Mesendoderm (in vitro differentiated cells): ENCODE measurements at regions not wholly inside any gene's neighbourhood (a gene's known extent, or its start where the extent isn't known, plus 50 kb on each side); places are given as distances from the start of the nearest gene placed in this dataset.
"Not testable (repeated sequence)": the region's sequence is repeated elsewhere in the genome, so short reads cannot be mapped to it uniquely, and the experiment has no call there.

Experiments
- DNase-seq: peaks from one replicate; pipeline ENCODE4 v3.0.0; 2013
- H2AK5ac ChIP-seq: 2 replicates; pipeline ENCODE4 v1.6.1; 2013; ENCODE audit warnings: low read length, inconsistent platforms
- H2BK120ac ChIP-seq: 2 replicates; pipeline ENCODE4 v1.6.1; 2013; ENCODE audit warnings: low read depth, mild to moderate bottlenecking, low read length, moderate library complexity, mixed read lengths
- H2BK15ac ChIP-seq: replicated peaks from 2 replicates; pipeline ENCODE4 v1.6.1; 2013; ENCODE audit warnings: low read depth, mild to moderate bottlenecking, moderate library complexity
- H2BK5ac ChIP-seq: 2 replicates; pipeline ENCODE4 v1.6.1; 2013; ENCODE audit warnings: low read length, inconsistent platforms
- H3K18ac ChIP-seq: 2 replicates; pipeline ENCODE4 v1.6.1; 2013; ENCODE audit warnings: mild to moderate bottlenecking, low read length, mixed read lengths
- H3K23ac ChIP-seq: one replicate; pipeline ENCODE4 v1.6.1; 2013; ENCODE audit warnings: low read length
- H3K27ac ChIP-seq: 2 replicates; pipeline ENCODE4 v1.5.1; 2013; ENCODE audit warnings: low read depth, mild to moderate bottlenecking, inconsistent platforms, low read length, moderate library complexity
- H3K27me3 ChIP-seq: 2 replicates; pipeline ENCODE4 v1.6.1; 2013; ENCODE audit warnings: low read length, control low read depth, mild to moderate bottlenecking, inconsistent platforms; ENCODE audit not compliant: insufficient read depth, poor library complexity
- H3K36me3 ChIP-seq: 2 replicates; pipeline ENCODE4 v1.6.1; 2013; ENCODE audit warnings: low read length, inconsistent platforms; ENCODE audit not compliant: control insufficient read depth, insufficient read depth
- H3K4ac ChIP-seq: one replicate; pipeline ENCODE4 v1.6.1; 2013; ENCODE audit warnings: low read depth, mild to moderate bottlenecking, low read length, moderate library complexity
- H3K4me1 ChIP-seq: 2 replicates; pipeline ENCODE4 v1.6.1; 2013; ENCODE audit warnings: low read depth, low read length, inconsistent platforms; ENCODE audit not compliant: control insufficient read depth
- H3K4me2 ChIP-seq: 2 replicates; pipeline ENCODE4 v1.6.1; 2013; ENCODE audit warnings: low read length
- H3K4me3 ChIP-seq: 2 replicates; pipeline ENCODE4 v1.5.1; 2013; ENCODE audit warnings: mild to moderate bottlenecking, low read length
- H3K56ac ChIP-seq: one replicate; pipeline ENCODE4 v1.6.1; 2013; ENCODE audit warnings: low read length
- H3K79me1 ChIP-seq: 2 replicates; pipeline ENCODE4 v1.6.1; 2013; ENCODE audit warnings: low read length, inconsistent platforms
- H3K79me2 ChIP-seq: 2 replicates; pipeline ENCODE4 v1.6.1; 2013; ENCODE audit warnings: mild to moderate bottlenecking, low read length; ENCODE audit not compliant: control insufficient read depth, insufficient read depth
- H3K9ac ChIP-seq: 2 replicates; pipeline ENCODE4 v1.6.1; 2013; ENCODE audit warnings: low read length, inconsistent platforms
- H4K5ac ChIP-seq: one replicate; pipeline ENCODE4 v1.6.1; 2013; ENCODE audit warnings: low read length
- H4K8ac ChIP-seq: one replicate; pipeline ENCODE4 v1.6.1; 2013; ENCODE audit warnings: low read depth, mild to moderate bottlenecking, control low read depth, low read length, moderate library complexity
- WGBS: extraction: QIAGEN DNeasy Blood & Tissue Kit; methylation state at CpG from one replicate; pipeline ENCODE4 v1.1.7; 2013; ENCODE audit warnings: low lambda C conversion rate, missing lambda C conversion rate; ENCODE audit not compliant: insufficient coverage; ENCODE audit errors: extremely low coverage; 5-methylcytosine and 5-hydroxymethylcytosine counted together

DNA sequence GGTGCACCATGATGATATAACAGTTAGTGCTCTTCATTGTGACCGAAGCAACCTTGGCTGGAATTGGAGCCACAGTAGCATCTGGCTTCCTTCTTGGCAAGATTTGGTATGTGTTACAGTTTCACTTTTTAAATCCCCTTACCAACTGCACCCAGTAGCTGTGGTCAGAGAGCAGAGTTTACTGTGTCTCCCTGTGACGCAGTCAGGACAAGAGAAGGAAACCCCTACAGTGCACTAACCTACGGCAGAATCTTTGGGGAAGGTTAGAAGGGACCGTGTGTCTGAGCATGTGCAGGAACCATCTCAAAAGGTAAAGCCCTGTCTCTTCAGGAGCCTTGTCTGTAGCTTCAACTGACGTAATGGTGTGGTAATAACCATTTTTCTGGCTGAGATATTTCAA, 134.0 kb downstream of the FAM72B start:
- H3K56ac ChIP-seq, H3K79me1 ChIP-seq, H3K36me3 ChIP-seq, H3K4me1 ChIP-seq, H3K4ac ChIP-seq, H3K27me3 ChIP-seq, H3K9ac ChIP-seq, H3K4me2 ChIP-seq, DNase-seq, H4K5ac ChIP-seq, H3K23ac ChIP-seq, H3K79me2 ChIP-seq, H2BK5ac ChIP-seq, H2BK15ac ChIP-seq, H2AK5ac ChIP-seq, H2BK120ac ChIP-seq, H4K8ac ChIP-seq, H3K4me3 ChIP-seq, H3K27ac ChIP-seq, H3K18ac ChIP-seq: not testable (repeated sequence)
- no CpG with 5 or more reads among the region's 5 CpGs for WGBS

DNA sequence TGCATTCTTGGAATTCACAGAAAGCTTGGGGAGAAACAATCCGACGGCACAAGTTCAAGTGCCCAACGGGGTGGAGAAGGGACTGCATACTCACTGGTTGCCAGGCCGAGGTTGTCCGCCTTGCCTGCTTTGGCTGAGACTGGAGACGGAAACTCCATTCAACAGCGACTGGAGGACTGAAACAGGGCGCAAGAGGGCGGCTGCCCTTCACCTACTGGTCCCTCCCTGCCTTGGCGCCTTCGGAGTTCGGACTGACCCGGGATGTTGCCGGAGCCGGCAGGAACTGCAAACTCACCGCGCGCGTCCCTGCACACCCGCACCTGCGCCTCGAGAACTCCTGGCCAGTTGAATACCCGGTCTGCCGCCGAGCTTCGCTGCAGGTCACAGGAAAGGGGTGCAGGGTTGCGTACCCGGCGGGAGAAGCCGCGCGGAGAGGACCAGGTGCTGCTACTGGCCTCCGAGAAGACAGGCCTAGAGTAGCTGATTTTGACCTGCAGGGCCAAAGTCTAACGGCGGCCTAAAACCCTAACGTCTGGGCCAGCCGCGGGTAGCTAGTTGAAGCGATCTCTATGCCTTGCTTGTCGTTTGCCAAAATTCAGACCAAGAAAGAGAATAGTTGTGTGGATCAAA, 132.9 kb downstream of the FAM72B start:
- not testable (repeated sequence) for H3K23ac ChIP-seq, H3K79me1 ChIP-seq, H3K56ac ChIP-seq, H4K8ac ChIP-seq, H3K4me3 ChIP-seq, H3K27me3 ChIP-seq, H3K27ac ChIP-seq, H2AK5ac ChIP-seq, H2BK120ac ChIP-seq, H2BK15ac ChIP-seq, H3K4me2 ChIP-seq, H3K79me2 ChIP-seq, H3K4ac ChIP-seq, H3K4me1 ChIP-seq, H3K36me3 ChIP-seq, H4K5ac ChIP-seq, H2BK5ac ChIP-seq, H3K9ac ChIP-seq, H3K18ac ChIP-seq
- no CpG with 5 or more reads among the region's 40 CpGs for WGBS
- DNase-seq: peak; percentile 1

DNA sequence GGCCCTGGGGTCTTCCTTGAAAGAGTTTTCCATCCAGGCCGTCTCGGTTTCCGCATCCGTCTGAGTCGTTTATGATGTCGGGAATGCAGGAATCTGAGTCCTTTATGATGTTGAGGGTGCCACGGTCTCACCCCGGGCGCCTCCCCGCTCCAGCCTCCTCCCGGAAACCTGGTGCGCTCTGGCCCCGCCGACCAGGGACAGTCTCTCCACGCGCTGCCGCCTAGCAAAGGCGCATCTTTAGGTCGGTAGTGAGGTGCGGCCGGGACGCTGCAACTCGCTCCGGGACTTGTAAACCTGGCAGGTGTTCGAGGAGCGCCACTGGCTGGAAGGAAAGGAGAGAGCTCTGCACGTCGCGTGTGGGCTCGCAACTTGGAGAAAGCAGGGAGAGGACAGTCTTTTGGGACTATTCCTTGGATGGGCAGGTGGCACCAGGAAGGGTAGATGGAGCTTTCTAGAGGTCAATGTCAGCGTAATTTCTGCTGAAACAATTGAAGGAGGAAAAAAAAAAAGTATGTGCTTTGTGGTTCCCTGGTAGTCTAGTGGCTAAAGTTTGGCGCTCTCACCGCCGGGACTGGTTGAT, 132.0 kb downstream of the FAM72B start:
- H2BK120ac ChIP-seq, H3K4me1 ChIP-seq, H3K36me3 ChIP-seq, H4K5ac ChIP-seq, H3K9ac ChIP-seq, H4K8ac ChIP-seq, H3K79me2 ChIP-seq, H2AK5ac ChIP-seq, H3K23ac ChIP-seq, H3K27me3 ChIP-seq, H3K4me2 ChIP-seq, H3K56ac ChIP-seq, H3K79me1 ChIP-seq, H3K4ac ChIP-seq, H2BK5ac ChIP-seq, H2BK15ac ChIP-seq, H3K18ac ChIP-seq, H3K4me3 ChIP-seq, H3K27ac ChIP-seq: not testable (repeated sequence)
- peak; percentile 1 for DNase-seq
- WGBS: no CpG with 5 or more reads among the region's 34 CpGs

DNA sequence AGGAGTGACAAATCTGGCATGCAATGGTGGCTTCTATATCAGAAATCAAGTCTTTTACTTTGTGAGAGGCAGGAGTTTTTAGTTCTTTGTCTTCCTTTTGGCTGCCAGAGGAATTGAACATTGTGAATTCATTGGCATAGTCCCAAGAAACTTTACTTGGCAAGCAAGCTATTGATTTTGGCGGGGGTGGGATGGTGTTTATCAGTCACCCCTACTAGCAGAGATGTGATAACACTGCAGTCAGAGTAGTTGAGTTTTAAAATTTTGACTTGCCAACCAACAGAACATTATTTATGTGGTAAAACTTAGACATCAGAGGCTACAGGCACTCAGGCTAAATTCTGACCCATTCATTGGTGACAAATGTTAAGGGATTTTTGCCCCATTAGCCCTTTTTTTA, 129.2 kb downstream of the FAM72B start:
- not testable (repeated sequence) for H3K23ac ChIP-seq, H3K18ac ChIP-seq, H3K79me2 ChIP-seq, H3K9ac ChIP-seq, H3K4ac ChIP-seq, H4K8ac ChIP-seq, H2BK5ac ChIP-seq, H2BK120ac ChIP-seq, H3K4me1 ChIP-seq, H2BK15ac ChIP-seq, H3K79me1 ChIP-seq, H2AK5ac ChIP-seq, DNase-seq, H3K36me3 ChIP-seq, H3K27me3 ChIP-seq, H3K4me2 ChIP-seq, H4K5ac ChIP-seq, H3K56ac ChIP-seq, H3K4me3 ChIP-seq, H3K27ac ChIP-seq
- no CpG with 5 or more reads among the region's 1 CpG for WGBS

- not testable (repeated sequence) for H3K23ac ChIP-seq, H2AK5ac ChIP-seq, H3K79me1 ChIP-seq, H3K79me2 ChIP-seq, H3K4me1 ChIP-seq, H3K4me3 ChIP-seq, H2BK15ac ChIP-seq, H3K27ac ChIP-seq, H3K9ac ChIP-seq, H3K56ac ChIP-seq, H3K4me2 ChIP-seq, H3K18ac ChIP-seq, H2BK5ac ChIP-seq, DNase-seq, H3K4ac ChIP-seq, H4K8ac ChIP-seq, H3K27me3 ChIP-seq, H4K5ac ChIP-seq, H2BK120ac ChIP-seq, H3K36me3 ChIP-seq
- no CpG with 5 or more reads among the region's 1 CpG for WGBS
Observed at GRCh38 chr1:121066925-121067324, 117.2 kb downstream of the FAM72B start.
